ENCODE measurements at regions not wholly inside any gene's neighbourhood (a gene's known extent, or its start where the extent isn't known, plus 50 kb on each side); places are given as distances from the start of the nearest gene placed in this dataset.

GRCh38 chr5:77851176-77852067, 75.3 kb upstream of the TBCA start:
- Histone ChIP-seq H3K27ac (peak overlapping the region in 4 of 12 donors; percentile 9 to 32 (median 23)), H3K27me3 (peaks cover 0 to 47% (median 5%) of the 10 kb centered on the region in 9 donors), H3K36me3 (no peaks in the 10 kb centered on the region), H3K9me3 (no peaks in the 10 kb centered on the region), H3K4me1 (peaks cover 0 to 19% (median 4%) of the 10 kb centered on the region in 12 donors), H3K4me3 (peak overlapping the region; percentile 28 to 74 (median 61))
- TF ChIP-seq POLR2A (IDR thresholded peaks at IDR 0.05) = no peak
- TF ChIP-seq, protein P1, sequence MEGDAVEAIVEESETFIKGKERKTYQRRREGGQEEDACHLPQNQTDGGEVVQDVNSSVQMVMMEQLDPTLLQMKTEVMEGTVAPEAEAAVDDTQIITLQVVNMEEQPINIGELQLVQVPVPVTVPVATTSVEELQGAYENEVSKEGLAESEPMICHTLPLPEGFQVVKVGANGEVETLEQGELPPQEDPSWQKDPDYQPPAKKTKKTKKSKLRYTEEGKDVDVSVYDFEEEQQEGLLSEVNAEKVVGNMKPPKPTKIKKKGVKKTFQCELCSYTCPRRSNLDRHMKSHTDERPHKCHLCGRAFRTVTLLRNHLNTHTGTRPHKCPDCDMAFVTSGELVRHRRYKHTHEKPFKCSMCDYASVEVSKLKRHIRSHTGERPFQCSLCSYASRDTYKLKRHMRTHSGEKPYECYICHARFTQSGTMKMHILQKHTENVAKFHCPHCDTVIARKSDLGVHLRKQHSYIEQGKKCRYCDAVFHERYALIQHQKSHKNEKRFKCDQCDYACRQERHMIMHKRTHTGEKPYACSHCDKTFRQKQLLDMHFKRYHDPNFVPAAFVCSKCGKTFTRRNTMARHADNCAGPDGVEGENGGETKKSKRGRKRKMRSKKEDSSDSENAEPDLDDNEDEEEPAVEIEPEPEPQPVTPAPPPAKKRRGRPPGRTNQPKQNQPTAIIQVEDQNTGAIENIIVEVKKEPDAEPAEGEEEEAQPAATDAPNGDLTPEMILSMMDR (IDR thresholded peaks at IDR 0.05) = no peak
- DNase-seq = peak in 1 of 5 donors; percentile 49
- WGBS, 4 donors = 13 to 24% (median 15%) methylated on average over 68 to 89 of the region's 89 CpGs
- peak in 3 of 4 donors; percentile 43 to 68 (median 63) for ATAC-seq
- intact Hi-C loops (cut with DNase I) = loop anchor here in 1 of 10 donors (2.0 kb wide), 1 partner anchor 75 kb away; the partner anchor contains the start of gene TBCA

DNA sequence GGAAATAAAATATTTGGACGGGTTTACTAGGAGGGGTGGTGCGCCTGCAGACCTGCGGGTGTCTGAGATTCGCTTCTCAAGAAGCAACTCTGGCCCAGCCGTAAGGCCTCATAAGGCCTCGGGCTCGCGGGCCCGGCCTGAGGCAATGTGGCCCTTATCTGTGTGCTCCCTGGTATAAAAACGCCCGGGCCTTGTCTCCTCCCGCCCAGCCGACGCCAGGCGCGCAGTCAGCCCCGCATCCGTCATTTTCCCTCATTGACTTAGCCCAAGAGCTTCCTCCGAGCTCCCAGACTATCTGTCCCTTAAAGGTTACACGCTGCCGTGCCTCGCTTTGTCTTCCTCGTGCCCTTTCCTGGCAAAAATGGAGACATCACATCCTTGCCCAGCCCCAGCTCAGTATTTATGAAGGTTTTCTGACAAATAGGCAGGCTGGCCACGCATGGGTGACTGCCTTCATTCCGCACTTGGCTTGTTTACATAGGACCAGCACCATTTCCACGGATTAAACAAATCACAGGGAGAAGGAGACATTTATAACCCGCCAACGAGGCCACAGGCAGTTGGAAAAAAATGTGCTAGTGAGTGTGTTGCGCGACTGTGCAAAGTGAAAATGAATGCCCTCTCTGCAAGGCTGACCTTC, 74.5 kb upstream of the TBCA start:
- 78 to 86% (median 80%) methylated on average over 28 to 30 of the region's 30 CpGs for WGBS, 4 donors
- H3K36me3 ChIP-seq = no peaks in the 10 kb centered on the region
- intact Hi-C loops (cut with DNase I) = no loop called here
- peak overlapping the region in 1 of 12 donors; percentile 26 for H3K27ac ChIP-seq
- TF ChIP-seq, protein P1 (IDR thresholded peaks at IDR 0.05) = no peak
- TF ChIP-seq POLR2A (IDR thresholded peaks at IDR 0.05) = no peak
- H3K27me3 ChIP-seq = peaks cover 0 to 51% (median 5%) of the 10 kb centered on the region in 9 donors
- no peak for ATAC-seq
- H3K4me1 ChIP-seq = peaks cover 0 to 19% (median 4%) of the 10 kb centered on the region in 12 donors
- H3K4me3 ChIP-seq = peak overlapping the region in 10 of 12 donors; percentile 43 to 74 (median 62)
- no peaks in the 10 kb centered on the region for H3K9me3 ChIP-seq
- DNase-seq = no peak

DNA sequence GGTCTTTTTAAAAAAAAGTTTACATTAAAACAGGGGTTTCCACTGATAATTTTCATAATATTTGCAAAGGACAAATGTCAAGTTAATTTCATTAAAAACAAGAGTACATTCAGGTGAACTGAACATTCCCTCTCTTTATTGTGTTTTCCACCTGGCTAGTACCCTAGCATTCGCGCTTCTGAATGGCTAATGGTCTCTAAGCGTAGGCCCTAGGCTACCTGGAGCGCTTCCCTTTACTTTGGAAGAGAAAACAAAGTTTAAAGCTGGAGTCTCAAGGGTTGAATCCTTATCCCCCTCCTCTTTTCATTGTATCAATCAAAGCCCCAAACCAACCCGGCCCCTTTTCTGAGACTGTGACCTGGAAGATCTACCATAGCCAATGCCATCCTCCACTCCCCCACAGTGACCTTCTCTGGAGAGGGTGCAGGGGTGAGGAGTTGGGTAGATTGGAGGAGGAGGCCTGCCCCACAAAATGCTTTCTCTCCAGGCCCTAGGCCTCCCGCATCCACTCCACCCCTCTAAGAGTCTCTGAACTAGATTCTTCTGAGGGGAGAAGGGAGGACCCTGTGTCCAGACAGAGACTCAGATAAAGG, 73.3 kb upstream of the TBCA start:
- H3K27me3 ChIP-seq = peaks cover 0 to 60% (median 6%) of the 10 kb centered on the region in 9 donors
- WGBS, 4 donors = 91 to 94% (median 92%) methylated on average over 6 of the region's 6 CpGs
- ATAC-seq = no peak
- no peak overlapping the region for H3K4me3 ChIP-seq
- peaks cover 0 to 26% (median 6%) of the 10 kb centered on the region in 12 donors for H3K4me1 ChIP-seq
- no peak overlapping the region for H3K27ac ChIP-seq
- no peak for DNase-seq
- no peaks in the 10 kb centered on the region for H3K9me3 ChIP-seq
- no peak for TF ChIP-seq POLR2A (IDR thresholded peaks at IDR 0.05)
- TF ChIP-seq, protein P1 (IDR thresholded peaks at IDR 0.05) = no peak
- intact Hi-C loops (cut with DNase I) = loop anchor here in 1 of 10 donors (10.0 kb wide), 1 partner anchor 205 kb away; no protein-coding TSS in a partner anchor
- H3K36me3 ChIP-seq = no peaks in the 10 kb centered on the region

Measured in heart left ventricle (tissue), 16 donors.